AG04449 (cell line): ENCODE measurements at regions not wholly inside any gene's neighbourhood (a gene's known extent, or its start where the extent isn't known, plus 50 kb on each side); places are given as distances from the start of the nearest gene placed in this dataset.

ENCODE experiments used
- CTCF ChIA-PET: fragments of 350-600 bp; formaldehyde crosslinking; extraction: SDS; loops from one replicate; lab custom pipeline; 2021; ENCODE audit warnings: antibody characterized with exemption; lab: Yijun Ruan, JAX
- POLR2A ChIA-PET: fragments of 400-600, 350-600 bp; formaldehyde crosslinking; extraction: SDS; loops from one replicate; lab custom pipeline; 2020; ENCODE audit warnings: antibody characterized with exemption, inconsistent platforms; lab: Yijun Ruan, JAX
- DNase-seq: peaks from one replicate; pipeline ENCODE4 v3.0.0-alpha.2; 2010; ENCODE audit warnings: low read depth, low spot score
- H3K4me3 ChIP-seq: 2 replicates; pipeline ENCODE4 v1.5.1; 2011; ENCODE audit warnings: low read depth, mild to moderate bottlenecking, control low read depth, low read length
- TF ChIP-seq, protein P1 (sequence below): IDR thresholded peaks from one replicate; pipeline ENCODE4 v1.5.1; 2011; ENCODE audit warnings: mild to moderate bottlenecking, moderate library complexity, low read length, control low read depth, inconsistent platforms; ENCODE audit not compliant: insufficient read depth; ENCODE audit errors: missing control alignments

DNA sequence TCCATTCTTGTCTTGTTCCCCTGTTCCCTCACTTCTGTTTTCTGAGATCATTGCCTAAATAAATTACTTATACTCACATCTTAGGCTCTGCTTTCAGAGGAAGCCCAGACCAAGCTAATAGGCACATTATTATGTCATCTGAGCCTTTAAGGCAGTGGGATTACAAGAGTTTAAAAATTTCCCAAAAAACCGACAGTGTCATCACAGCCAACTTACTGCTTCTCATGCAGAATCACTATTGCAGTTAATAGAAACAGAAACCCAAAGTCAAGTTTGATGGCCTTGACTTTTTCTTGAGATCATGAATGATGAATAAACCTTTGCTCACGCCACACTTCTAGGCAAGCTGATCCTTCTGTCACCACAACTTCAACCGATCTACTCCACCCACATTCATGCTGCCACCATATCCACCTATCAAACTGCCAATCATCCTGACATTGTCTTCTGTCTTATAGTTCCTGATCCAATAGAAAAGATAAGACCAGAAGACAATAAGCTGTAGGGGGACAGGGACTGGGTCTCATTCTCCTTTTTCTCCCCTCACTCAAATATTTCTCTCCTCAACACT is 142.7 kb upstream of the CREB1 start:
- CTCF ChIA-PET, result interaction anchor here (1.5 kb wide), 1 partner anchor 48 kb away, joined by 3 read pairs; no protein-coding TSS in a partner anchor
- no peak for DNase-seq
- POLR2A ChIA-PET, result no interaction called here
- TF ChIP-seq, protein P1, sequence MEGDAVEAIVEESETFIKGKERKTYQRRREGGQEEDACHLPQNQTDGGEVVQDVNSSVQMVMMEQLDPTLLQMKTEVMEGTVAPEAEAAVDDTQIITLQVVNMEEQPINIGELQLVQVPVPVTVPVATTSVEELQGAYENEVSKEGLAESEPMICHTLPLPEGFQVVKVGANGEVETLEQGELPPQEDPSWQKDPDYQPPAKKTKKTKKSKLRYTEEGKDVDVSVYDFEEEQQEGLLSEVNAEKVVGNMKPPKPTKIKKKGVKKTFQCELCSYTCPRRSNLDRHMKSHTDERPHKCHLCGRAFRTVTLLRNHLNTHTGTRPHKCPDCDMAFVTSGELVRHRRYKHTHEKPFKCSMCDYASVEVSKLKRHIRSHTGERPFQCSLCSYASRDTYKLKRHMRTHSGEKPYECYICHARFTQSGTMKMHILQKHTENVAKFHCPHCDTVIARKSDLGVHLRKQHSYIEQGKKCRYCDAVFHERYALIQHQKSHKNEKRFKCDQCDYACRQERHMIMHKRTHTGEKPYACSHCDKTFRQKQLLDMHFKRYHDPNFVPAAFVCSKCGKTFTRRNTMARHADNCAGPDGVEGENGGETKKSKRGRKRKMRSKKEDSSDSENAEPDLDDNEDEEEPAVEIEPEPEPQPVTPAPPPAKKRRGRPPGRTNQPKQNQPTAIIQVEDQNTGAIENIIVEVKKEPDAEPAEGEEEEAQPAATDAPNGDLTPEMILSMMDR, result no peak
- H3K4me3 ChIP-seq, result no peak overlapping the region

DNA sequence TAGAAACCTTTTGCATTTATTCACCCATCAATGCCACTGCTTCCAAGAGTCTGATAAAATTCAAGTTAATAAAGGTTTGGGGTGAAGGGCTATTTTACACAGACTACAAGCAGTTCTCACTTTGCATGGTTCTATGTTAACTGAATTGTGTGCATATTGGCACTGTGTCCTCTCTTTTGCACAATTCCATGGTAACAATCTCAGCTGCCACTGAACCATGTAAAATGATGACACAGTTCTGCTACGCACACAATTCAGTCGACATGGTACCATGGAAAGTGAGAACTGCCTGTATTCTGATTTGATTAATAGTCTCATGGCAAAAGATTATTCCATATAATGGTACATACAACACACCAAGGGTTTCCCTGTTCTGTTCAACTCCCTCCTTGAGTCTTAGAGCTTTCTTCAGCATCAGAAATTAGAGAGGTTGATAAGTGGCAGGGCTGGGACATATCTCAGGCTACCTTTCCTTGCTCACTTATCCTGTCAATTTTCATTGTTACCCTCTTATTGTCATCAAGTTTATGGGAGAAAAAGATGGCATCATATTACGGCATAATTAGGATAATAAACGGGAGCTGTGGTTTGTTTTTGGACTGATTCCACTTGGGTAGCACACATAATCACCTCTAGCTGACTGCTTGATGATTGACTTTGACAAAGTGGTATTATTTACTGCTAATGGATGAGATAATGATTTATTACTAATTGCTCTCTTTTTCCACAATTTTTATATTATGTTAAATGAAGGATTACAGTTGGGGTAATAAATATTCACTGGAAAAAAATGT is 139.3 kb upstream of the CREB1 start:
- POLR2A ChIA-PET, result no interaction called here
- TF ChIP-seq, protein P1, result no peak
- DNase-seq, result no peak
- H3K4me3 ChIP-seq, result no peak overlapping the region
- CTCF ChIA-PET, result no interaction called here

DNA sequence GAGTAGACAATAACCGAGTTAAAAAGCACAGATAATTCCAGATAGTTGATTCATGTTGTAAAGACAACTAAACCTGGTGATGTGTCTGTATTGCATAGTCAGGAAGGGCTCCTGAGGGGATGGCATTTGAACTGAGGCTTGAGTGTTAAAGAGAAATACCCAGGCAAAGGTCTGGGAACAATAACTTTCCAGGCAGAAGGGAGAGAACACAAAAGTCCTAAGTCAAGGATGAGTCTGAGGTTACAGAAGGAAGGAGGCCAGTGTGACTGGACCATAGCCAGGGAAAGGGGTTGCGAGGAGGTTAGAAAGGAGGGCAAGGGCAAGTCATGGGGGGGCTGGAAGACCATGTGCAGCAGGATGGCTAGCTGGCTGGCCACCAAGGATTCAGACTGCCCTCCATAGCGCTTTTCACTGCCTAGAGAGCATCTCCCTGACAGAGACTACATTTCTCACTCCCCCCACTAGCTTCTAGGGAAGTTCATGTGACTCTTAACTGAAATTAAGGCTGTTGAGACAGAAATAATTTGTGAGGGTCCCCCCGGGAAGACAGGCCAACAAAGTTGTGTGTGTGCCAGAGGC is 135.5 kb upstream of the CREB1 start:
- no peak overlapping the region for H3K4me3 ChIP-seq
- ChIA-PET POLR2A (interaction anchor here (0.5 to 1.6 kb wide), 5 partner anchors 30 to 250 kb away, joined by 3 to 8 read pairs (median 3); partner anchors contain the start of gene KLF7), CTCF (no interaction called here)
- TF ChIP-seq, protein P1, result no peak
- DNase-seq, result peak; percentile 36

DNA sequence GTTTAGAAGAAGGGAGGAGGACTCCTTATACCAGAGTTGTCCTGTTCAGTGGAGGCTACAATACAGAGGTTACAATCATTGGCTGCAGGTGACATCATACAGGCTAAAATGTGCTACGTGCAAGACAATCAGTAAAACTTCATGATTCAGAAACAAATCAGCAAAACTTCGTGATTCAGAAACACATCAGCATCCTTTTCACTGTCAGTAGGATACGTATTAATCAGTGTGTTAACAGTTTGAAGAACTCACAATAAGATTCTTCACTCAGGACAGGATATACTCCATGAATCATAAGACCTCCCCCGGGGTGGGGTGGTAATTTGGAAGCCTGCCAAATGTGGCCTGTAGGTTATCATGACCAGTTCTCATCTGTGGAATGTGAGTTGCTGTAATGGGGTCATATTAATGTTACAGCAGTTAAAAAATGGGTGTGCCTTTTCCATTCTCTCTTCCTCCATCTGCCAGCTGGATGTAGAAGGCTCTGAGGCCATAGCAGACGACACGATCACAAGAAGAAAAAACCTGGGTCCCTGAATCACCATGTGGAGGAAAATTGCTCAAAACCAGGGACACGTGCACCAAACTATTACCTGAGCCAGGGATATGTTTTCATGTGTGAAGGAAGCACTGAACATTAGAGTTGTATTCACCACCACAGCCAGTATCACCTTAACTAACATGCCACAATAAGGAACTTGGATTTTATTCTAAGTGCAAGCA is 134.8 kb upstream of the CREB1 start:
- H3K4me3 ChIP-seq, result no peak overlapping the region
- POLR2A ChIA-PET, result interaction anchor here (0.5 to 1.6 kb wide), 5 partner anchors 29 to 251 kb away, joined by 3 to 8 read pairs (median 3); partner anchors contain the start of gene KLF7
- TF ChIP-seq, protein P1, result no peak

DNA sequence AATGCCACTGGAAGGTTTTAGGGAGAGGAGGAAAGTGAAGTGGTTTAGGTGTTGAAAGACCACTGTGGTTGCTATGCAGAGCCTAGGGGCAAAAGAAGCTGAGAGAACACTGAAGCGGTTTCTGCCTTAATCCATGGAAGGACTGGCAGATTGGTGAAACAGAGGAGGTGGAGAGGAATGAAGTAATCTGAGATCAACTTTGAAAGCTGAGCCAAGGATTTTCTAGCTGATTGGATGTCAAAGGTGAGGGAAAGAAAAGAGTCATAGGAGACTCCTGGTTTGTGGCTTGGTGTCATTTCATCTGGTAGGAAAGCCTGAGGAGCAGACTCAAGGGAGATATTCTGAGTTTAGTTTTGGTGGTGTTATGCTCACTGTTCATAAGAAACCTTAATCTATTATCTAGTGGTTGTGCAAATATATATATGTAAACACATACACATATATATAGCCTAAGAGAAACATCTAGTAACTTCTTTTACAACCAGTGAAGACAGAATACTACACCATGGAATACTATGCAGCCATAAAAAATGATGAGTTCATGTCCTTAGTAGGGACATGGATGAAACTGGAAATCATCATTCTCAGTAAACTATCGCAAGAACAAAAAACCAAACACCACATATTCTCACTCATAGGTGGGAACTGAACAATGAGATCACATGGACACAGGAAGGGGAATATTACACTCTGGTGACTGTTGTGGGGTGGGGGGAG is 134.1 kb upstream of the CREB1 start:
- no peak for DNase-seq
- POLR2A ChIA-PET, result interaction anchor here (1.6 kb wide), 1 partner anchor 230 kb away, joined by 8 read pairs; the partner anchor contains the start of gene KLF7
- TF ChIP-seq, protein P1, result no peak
- CTCF ChIA-PET, result interaction anchor here (0.7 kb wide), 1 partner anchor 13 kb away, joined by 4 read pairs; no protein-coding TSS in a partner anchor
- H3K4me3 ChIP-seq, result no peak overlapping the region

More for the DNA sequence above, 134.8 kb upstream of the CREB1 start:
- CTCF ChIA-PET, result interaction anchor here (0.7 kb wide), 1 partner anchor 14 kb away, joined by 4 read pairs; no protein-coding TSS in a partner anchor
- DNase-seq, result peak; percentile 98
